OCI-LY3 (cell line): ENCODE measurements at regions not wholly inside any gene's neighbourhood (a gene's known extent, or its start where the extent isn't known, plus 50 kb on each side); places are given as distances from the start of the nearest gene placed in this dataset.
A peak's percentile ranks its signal among the peaks of the same experiment; 100 is the strongest.

Source experiments
- CTCF ChIP-seq: fragments of 200-600, 300-600 bp; sonication (generic); IDR thresholded peaks from 2 replicates; pipeline ENCODE4 v1.5.1; 2014; ENCODE audit warnings: antibody characterized with exemption, low read length, low read depth
- EZH2phosphoT487 ChIP-seq: fragments of 200-600 bp; shearing (Covaris generic); IDR thresholded peaks from 2 replicates; pipeline ENCODE4 v1.6.1; 2018; ENCODE audit warnings: antibody characterized with exemption, mixed run types, low read depth

- TF ChIP-seq CTCF, result peak; percentile 66
- TF ChIP-seq EZH2phosphoT487, result no peak
Observed at GRCh38 chr12:125773033-125773640, 707.9 kb downstream of the AACS start.
